AG08396 (cell line): ENCODE measurements at regions not wholly inside any gene's neighbourhood (a gene's known extent, or its start where the extent isn't known, plus 50 kb on each side); places are given as distances from the start of the nearest gene placed in this dataset.

Source experiments
- DNase-seq: peaks from one replicate; pipeline ENCODE4 v3.0.0; 2012; ENCODE audit warnings: low spot score, mixed read lengths

GRCh38 chr4:138021139-138021830 lies 220.9 kb downstream of the SLC7A11 start:
- no peak for DNase-seq

GRCh38 chr4:138014590-138015288 lies 227.4 kb downstream of the SLC7A11 start:
- no peak for DNase-seq

- no peak for DNase-seq
Measured at GRCh38 chr4:138013625-138014024, 228.5 kb downstream of the SLC7A11 start.

- DNase-seq = no peak
Measured at GRCh38 chr4:138010639-138011038, 231.5 kb downstream of the SLC7A11 start.

GRCh38 chr4:138007572-138007971 lies 234.6 kb downstream of the SLC7A11 start:
- no peak for DNase-seq

GRCh38 chr4:138005486-138005885 lies 236.7 kb downstream of the SLC7A11 start:
- DNase-seq = no peak

GRCh38 chr4:138003248-138003647 lies 238.9 kb downstream of the SLC7A11 start:
- no peak for DNase-seq

- DNase-seq = peak; percentile 25
Measured at GRCh38 chr4:137998666-137999429, 243.3 kb downstream of the SLC7A11 start.

- no peak for DNase-seq
Measured at GRCh38 chr4:137997496-137997895, 244.7 kb downstream of the SLC7A11 start.

GRCh38 chr4:137994853-137995252 lies 247.3 kb downstream of the SLC7A11 start:
- DNase-seq = peak; percentile 19

- no peak for DNase-seq
Measured at GRCh38 chr4:137993232-137993631, 248.9 kb downstream of the SLC7A11 start.

- no peak for DNase-seq
Measured at GRCh38 chr4:137981277-137981676, 260.9 kb downstream of the SLC7A11 start.

GRCh38 chr4:137980641-137981040 lies 261.5 kb downstream of the SLC7A11 start:
- no peak for DNase-seq

- DNase-seq = no peak
Measured at GRCh38 chr4:137979938-137980337, 262.2 kb downstream of the SLC7A11 start.

GRCh38 chr4:137968956-137969678 lies 273.0 kb downstream of the SLC7A11 start:
- DNase-seq = peak; percentile 11

GRCh38 chr4:137967480-137968190 lies 274.5 kb downstream of the SLC7A11 start:
- no peak for DNase-seq

GRCh38 chr4:137966504-137966903 lies 275.6 kb downstream of the SLC7A11 start:
- no peak for DNase-seq

GRCh38 chr4:137961051-137961438 lies 281.1 kb downstream of the SLC7A11 start:
- DNase-seq = peak; percentile 20

- DNase-seq = peak; percentile 24
Measured at GRCh38 chr4:137960371-137961050, 281.6 kb downstream of the SLC7A11 start.

- no peak for DNase-seq
Measured at GRCh38 chr4:137957806-137958205, 284.3 kb downstream of the SLC7A11 start.

- DNase-seq = no peak
Measured at GRCh38 chr4:137956256-137956655, 285.9 kb downstream of the SLC7A11 start.
